ENCODE measurements at regions not wholly inside any gene's neighbourhood (a gene's known extent, or its start where the extent isn't known, plus 50 kb on each side); places are given as distances from the start of the nearest gene placed in this dataset.

- no peak for DNase-seq
Measured at GRCh38 chr2:145112467-145112866, 592.5 kb upstream of the ZEB2 start.

GRCh38 chr2:145110668-145111356 lies 590.9 kb upstream of the ZEB2 start:
- no peak for DNase-seq

GRCh38 chr2:145108959-145109710 lies 589.2 kb upstream of the ZEB2 start:
- DNase-seq: no peak

GRCh38 chr2:145108361-145108778 lies 588.5 kb upstream of the ZEB2 start:
- DNase-seq: no peak

- no peak for DNase-seq
Measured at GRCh38 chr2:145106293-145106692, 586.4 kb upstream of the ZEB2 start.

- no peak for DNase-seq
Measured at GRCh38 chr2:145102706-145103105, 582.8 kb upstream of the ZEB2 start.

- DNase-seq: no peak
Measured at GRCh38 chr2:145100301-145100700, 580.4 kb upstream of the ZEB2 start.

GRCh38 chr2:145096582-145096981 lies 576.7 kb upstream of the ZEB2 start:
- DNase-seq: no peak

- no peak for DNase-seq
Measured at GRCh38 chr2:145095641-145096435, 575.9 kb upstream of the ZEB2 start.

- no peak for DNase-seq
Measured at GRCh38 chr2:145094370-145094769, 574.5 kb upstream of the ZEB2 start.

- DNase-seq: no peak
Measured at GRCh38 chr2:145091967-145092366, 572.0 kb upstream of the ZEB2 start.

GRCh38 chr2:145090841-145091761 lies 571.2 kb upstream of the ZEB2 start:
- no peak for DNase-seq

GRCh38 chr2:145088756-145089155 lies 568.8 kb upstream of the ZEB2 start:
- no peak for DNase-seq

- DNase-seq: no peak
Measured at GRCh38 chr2:145086910-145087309, 567.0 kb upstream of the ZEB2 start.

GRCh38 chr2:145085612-145086011 lies 565.7 kb upstream of the ZEB2 start:
- no peak for DNase-seq

GRCh38 chr2:145080426-145080825 lies 560.5 kb upstream of the ZEB2 start:
- no peak for DNase-seq

- no peak for DNase-seq
Measured at GRCh38 chr2:145079641-145080040, 559.7 kb upstream of the ZEB2 start.

GRCh38 chr2:145078923-145079322 lies 559.0 kb upstream of the ZEB2 start:
- no peak for DNase-seq

GRCh38 chr2:145076085-145076484 lies 556.2 kb upstream of the ZEB2 start:
- DNase-seq: no peak

- DNase-seq: no peak
Measured at GRCh38 chr2:145075454-145076062, 555.6 kb upstream of the ZEB2 start.

GRCh38 chr2:145070703-145071102 lies 550.8 kb upstream of the ZEB2 start:
- no peak for DNase-seq

GRCh38 chr2:145068509-145068908 lies 548.6 kb upstream of the ZEB2 start:
- DNase-seq: no peak

Measured in NCI-H1105 treated with DMSO at 0.1 percent for 48 hours (cell line).